ENCODE measurements at regions not wholly inside any gene's neighbourhood (a gene's known extent, or its start where the extent isn't known, plus 50 kb on each side); places are given as distances from the start of the nearest gene placed in this dataset.

- no peaks in the 10 kb centered on the region for H3K4me1 ChIP-seq
- DNase-seq: no peak
- H3K9me3 ChIP-seq: no peaks in the 10 kb centered on the region
- H3K27me3 ChIP-seq: no peaks in the 10 kb centered on the region
- H3K4me3 ChIP-seq: no peak overlapping the region
- intact Hi-C loops (cut with DNase I): no loop called here
- TF ChIP-seq, protein P1, sequence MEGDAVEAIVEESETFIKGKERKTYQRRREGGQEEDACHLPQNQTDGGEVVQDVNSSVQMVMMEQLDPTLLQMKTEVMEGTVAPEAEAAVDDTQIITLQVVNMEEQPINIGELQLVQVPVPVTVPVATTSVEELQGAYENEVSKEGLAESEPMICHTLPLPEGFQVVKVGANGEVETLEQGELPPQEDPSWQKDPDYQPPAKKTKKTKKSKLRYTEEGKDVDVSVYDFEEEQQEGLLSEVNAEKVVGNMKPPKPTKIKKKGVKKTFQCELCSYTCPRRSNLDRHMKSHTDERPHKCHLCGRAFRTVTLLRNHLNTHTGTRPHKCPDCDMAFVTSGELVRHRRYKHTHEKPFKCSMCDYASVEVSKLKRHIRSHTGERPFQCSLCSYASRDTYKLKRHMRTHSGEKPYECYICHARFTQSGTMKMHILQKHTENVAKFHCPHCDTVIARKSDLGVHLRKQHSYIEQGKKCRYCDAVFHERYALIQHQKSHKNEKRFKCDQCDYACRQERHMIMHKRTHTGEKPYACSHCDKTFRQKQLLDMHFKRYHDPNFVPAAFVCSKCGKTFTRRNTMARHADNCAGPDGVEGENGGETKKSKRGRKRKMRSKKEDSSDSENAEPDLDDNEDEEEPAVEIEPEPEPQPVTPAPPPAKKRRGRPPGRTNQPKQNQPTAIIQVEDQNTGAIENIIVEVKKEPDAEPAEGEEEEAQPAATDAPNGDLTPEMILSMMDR (IDR thresholded peaks at IDR 0.05): no peak
- no peak for TF ChIP-seq POLR2A (IDR thresholded peaks at IDR 0.05)
- 50 to 76% methylated on average over 1 of the region's 1 CpG for WGBS, 2 donors
- no peaks in the 10 kb centered on the region for H3K36me3 ChIP-seq (replicated peaks in 1 of 2; ENCODE audit: insufficient read depth in 1 of 2, low read depth in 2 of 2)
- H3K27ac ChIP-seq: no peak overlapping the region
- no peak for ATAC-seq
Observed at GRCh38 chr1:90574692-90575370, 142.3 kb downstream of the BARHL2 start.

DNA sequence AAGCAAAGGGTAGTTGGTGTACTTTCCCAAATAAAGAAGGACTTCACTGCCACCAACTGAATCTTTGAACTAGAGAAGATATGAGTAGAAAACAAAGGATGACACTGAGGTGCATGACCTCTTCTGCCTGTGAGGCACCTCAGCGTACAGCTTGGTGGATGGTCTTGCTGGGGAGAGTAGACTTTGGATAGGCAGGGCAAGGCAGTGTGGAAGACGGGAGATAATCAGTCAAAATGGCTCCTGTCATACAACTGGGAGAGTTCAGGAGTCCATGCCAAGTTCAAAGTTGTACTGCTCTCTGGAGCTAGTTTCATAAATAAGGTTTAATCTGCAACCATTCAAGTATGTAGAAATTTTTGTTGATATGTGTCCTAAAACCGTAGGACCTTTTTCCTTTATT, 143.4 kb downstream of the BARHL2 start:
- WGBS, 2 donors: 65 to 66% methylated on average over 3 of the region's 3 CpGs
- Histone ChIP-seq H3K4me1 (no peaks in the 10 kb centered on the region), H3K27me3 (no peaks in the 10 kb centered on the region), H3K9me3 (no peaks in the 10 kb centered on the region), H3K4me3 (no peak overlapping the region), H3K27ac (no peak overlapping the region), H3K36me3 (replicated peaks in 1 of 2; ENCODE audit: insufficient read depth in 1 of 2, low read depth in 2 of 2) (no peaks in the 10 kb centered on the region)
- ATAC-seq: no peak
- no peak for TF ChIP-seq POLR2A (IDR thresholded peaks at IDR 0.05)
- TF ChIP-seq, protein P1 (IDR thresholded peaks at IDR 0.05): no peak
- DNase-seq: no peak
- intact Hi-C loops (cut with DNase I): no loop called here

- H3K4me3 ChIP-seq: no peak overlapping the region
- WGBS, 2 donors: 56 to 73% methylated on average over 3 of the region's 3 CpGs
- no peaks in the 10 kb centered on the region for H3K27me3 ChIP-seq
- TF ChIP-seq, protein P1 (IDR thresholded peaks at IDR 0.05): no peak
- TF ChIP-seq POLR2A (IDR thresholded peaks at IDR 0.05): no peak
- no peaks in the 10 kb centered on the region for H3K9me3 ChIP-seq
- intact Hi-C loops (cut with DNase I): no loop called here
- DNase-seq (no peak), ATAC-seq (no peak)
- no peak overlapping the region for H3K27ac ChIP-seq
- H3K4me1 ChIP-seq: no peaks in the 10 kb centered on the region
- H3K36me3 ChIP-seq (replicated peaks in 1 of 2; ENCODE audit: insufficient read depth in 1 of 2, low read depth in 2 of 2): no peaks in the 10 kb centered on the region
Observed at GRCh38 chr1:90572446-90572845, 144.7 kb downstream of the BARHL2 start.

DNA sequence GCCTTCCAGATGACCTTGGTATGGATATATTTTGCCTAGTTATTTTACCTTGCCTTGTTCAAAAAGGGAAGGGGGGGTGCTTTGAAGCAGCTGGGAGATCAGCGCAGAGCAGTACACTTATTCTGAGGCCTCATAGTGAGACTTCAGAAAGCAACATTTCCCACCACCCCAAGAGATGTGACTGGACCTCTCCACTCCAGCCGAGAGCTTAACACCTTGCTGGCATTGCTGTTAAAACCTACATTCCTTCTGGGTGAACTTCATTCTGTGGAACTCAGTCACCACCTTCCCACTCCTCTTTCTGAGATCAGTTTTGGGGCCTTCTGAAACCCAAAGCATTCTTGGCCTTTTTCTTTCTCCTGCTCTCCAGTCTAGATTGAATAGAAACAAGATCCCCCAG, 148.7 kb downstream of the BARHL2 start:
- Histone ChIP-seq H3K27ac (no peak overlapping the region), H3K27me3 (no peaks in the 10 kb centered on the region), H3K4me1 (no peaks in the 10 kb centered on the region), H3K36me3 (replicated peaks in 1 of 2; ENCODE audit: insufficient read depth in 1 of 2, low read depth in 2 of 2) (no peaks in the 10 kb centered on the region), H3K4me3 (no peak overlapping the region), H3K9me3 (no peaks in the 10 kb centered on the region)
- DNase-seq (no peak), ATAC-seq (no peak)
- TF ChIP-seq POLR2A (IDR thresholded peaks at IDR 0.05): no peak
- TF ChIP-seq, protein P1 (IDR thresholded peaks at IDR 0.05): no peak
- intact Hi-C loops (cut with DNase I): no loop called here
- 70 to 82% methylated on average over 2 of the region's 2 CpGs for WGBS, 2 donors

DNA sequence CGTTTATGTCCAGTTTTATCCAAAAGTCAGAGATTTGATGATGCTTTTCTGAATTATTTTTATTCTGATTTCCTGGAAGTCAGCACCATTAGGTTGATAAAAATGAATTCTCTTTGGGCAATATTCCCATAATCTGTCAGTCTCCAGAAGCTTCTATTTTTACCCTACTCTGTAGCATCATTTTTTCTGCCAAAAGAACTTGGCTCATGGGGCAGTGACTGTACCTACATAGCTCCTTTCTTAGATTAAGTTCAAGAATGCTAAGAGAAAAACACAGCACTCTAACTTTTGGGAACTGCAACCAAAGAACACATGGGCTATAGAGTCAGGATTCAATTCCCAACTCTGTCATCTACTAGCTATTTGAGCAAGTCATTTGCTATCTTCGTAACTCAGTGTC, 152.9 kb downstream of the BARHL2 start:
- H3K4me1 ChIP-seq: no peaks in the 10 kb centered on the region
- no peak overlapping the region for H3K4me3 ChIP-seq
- no peak overlapping the region for H3K27ac ChIP-seq
- intact Hi-C loops (cut with DNase I): no loop called here
- no peaks in the 10 kb centered on the region for H3K36me3 ChIP-seq (replicated peaks in 1 of 2; ENCODE audit: insufficient read depth in 1 of 2, low read depth in 2 of 2)
- TF ChIP-seq POLR2A (IDR thresholded peaks at IDR 0.05): no peak
- TF ChIP-seq, protein P1 (IDR thresholded peaks at IDR 0.05): no peak
- DNase-seq (no peak), ATAC-seq (no peak)
- H3K9me3 ChIP-seq: no peaks in the 10 kb centered on the region
- H3K27me3 ChIP-seq: no peaks in the 10 kb centered on the region
- WGBS, 2 donors: 66 to 67% methylated on average over 2 of the region's 2 CpGs
